HUES64 (cell line): ENCODE measurements at regions not wholly inside any gene's neighbourhood (a gene's known extent, or its start where the extent isn't known, plus 50 kb on each side); places are given as distances from the start of the nearest gene placed in this dataset.

Experiments
- H3K27ac ChIP-seq: 2 replicates; pipeline ENCODE4 v1.7.0; 2013; ENCODE audit warnings: low read depth, low read length, inconsistent platforms
- H3K27me3 ChIP-seq: 2 replicates; pipeline ENCODE4 v1.6.1; 2013; ENCODE audit warnings: mild to moderate bottlenecking, low read length; ENCODE audit not compliant: insufficient read depth
- H3K36me3 ChIP-seq: 2 replicates; pipeline ENCODE4 v1.6.1; 2013; ENCODE audit warnings: mild to moderate bottlenecking, low read length; ENCODE audit not compliant: insufficient read depth
- H3K4me1 ChIP-seq: 2 replicates; pipeline ENCODE4 v1.6.1; 2013; ENCODE audit warnings: mild to moderate bottlenecking, low read length, moderate library complexity; ENCODE audit not compliant: insufficient read depth
- H3K4me3 ChIP-seq: 2 replicates; pipeline ENCODE4 v1.5.1; 2013; ENCODE audit warnings: mild to moderate bottlenecking, low read length, moderate library complexity
- H3K9ac ChIP-seq: 2 replicates; pipeline ENCODE4 v1.6.1; 2013; ENCODE audit warnings: mild to moderate bottlenecking, low read depth, low read length
- H3K9me3 ChIP-seq: 2 replicates; pipeline ENCODE4 v1.6.1; 2013; ENCODE audit warnings: low read depth, low read length; ENCODE audit not compliant: insufficient read depth
- WGBS: fragments of 150-250, 120-280 bp; methylation state at CpG from one replicate; pipeline ENCODE4 v1.1.7; 2013; ENCODE audit warnings: missing lambda C conversion rate; 5-methylcytosine and 5-hydroxymethylcytosine counted together

DNA sequence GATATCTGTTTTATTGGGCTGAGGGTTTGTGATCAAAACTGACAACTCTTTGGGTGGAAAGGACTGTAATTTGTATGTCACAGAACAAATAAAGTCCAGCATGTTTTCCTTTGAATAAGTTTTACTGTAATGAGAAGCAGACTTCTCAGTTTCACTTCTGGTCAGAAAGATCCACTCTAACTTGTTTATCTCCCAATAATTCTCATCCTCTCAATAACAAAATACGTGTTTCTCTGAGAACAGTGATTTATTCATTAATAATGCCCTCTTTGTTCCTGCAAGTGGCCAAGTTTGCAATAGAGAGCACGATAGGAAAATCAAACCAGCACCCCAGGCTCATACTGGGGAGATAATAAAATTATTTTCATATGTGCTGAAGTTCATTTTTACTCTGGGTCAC lies 190.6 kb downstream of the CNTN3 start:
- 100% methylated on average over 2 of the region's 2 CpGs for WGBS
- Histone ChIP-seq H3K36me3 (no peaks in the 10 kb centered on the region), H3K9me3 (no peaks in the 10 kb centered on the region), H3K4me3 (no peak overlapping the region), H3K27ac (no peak overlapping the region), H3K9ac (no peak overlapping the region), H3K4me1 (no peaks in the 10 kb centered on the region), H3K27me3 (no peaks in the 10 kb centered on the region)

DNA sequence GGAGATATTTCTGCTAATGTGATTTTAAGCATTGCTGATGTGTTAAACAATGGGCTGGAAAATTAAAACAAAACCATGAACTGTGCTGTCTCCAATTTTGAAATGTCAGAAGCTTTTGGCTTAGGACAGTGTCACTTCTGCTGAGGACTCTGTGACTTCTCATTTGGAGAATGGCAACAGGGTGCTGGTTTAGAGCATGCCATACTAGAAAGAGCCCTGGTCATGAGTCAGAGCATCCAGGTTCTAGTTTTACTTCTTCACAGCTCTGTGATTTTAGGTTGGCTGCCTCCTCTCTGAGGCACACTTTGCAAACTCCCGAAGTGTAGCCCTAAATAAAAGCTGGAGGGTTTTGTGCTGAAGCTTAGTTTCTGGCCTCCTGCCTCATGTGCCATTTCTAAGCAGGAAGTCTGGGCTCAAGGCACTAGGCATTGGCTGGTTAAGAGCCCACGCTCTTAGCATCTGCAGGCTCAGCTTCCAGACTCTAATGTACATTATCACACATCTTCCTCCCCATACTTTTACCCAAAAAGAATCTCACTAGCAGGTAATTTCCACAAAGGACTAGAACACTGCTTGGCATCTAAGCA lies 193.8 kb downstream of the CNTN3 start:
- H3K36me3 ChIP-seq: no peaks in the 10 kb centered on the region
- H3K9me3 ChIP-seq: no peaks in the 10 kb centered on the region
- H3K9ac ChIP-seq: no peak overlapping the region
- H3K4me1 ChIP-seq: no peaks in the 10 kb centered on the region
- H3K27ac ChIP-seq: no peak overlapping the region
- H3K4me3 ChIP-seq: no peak overlapping the region
- 92% methylated on average over 2 of the region's 2 CpGs for WGBS
- no peaks in the 10 kb centered on the region for H3K27me3 ChIP-seq

DNA sequence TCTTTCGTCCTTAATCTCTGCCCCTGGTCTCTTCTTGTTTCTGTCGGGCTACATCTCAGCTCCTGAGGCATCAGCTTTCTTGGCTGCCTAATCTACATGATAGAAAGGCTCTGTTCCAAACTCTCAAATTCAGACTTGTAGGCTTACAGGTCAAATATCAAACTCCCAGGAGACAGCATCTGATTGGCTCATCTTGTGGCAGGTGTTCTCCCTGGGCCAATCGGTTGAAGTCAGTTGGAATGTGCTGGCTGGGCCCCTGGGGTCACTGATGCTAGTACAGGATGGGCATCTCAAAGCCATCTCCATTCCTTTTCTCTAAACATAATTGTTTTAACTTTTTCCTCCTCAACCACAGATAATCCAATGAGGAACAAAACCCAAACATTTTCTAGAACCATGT lies 198.7 kb downstream of the CNTN3 start:
- Histone ChIP-seq H3K9me3 (no peaks in the 10 kb centered on the region), H3K36me3 (no peaks in the 10 kb centered on the region), H3K9ac (no peak overlapping the region), H3K4me3 (no peak overlapping the region), H3K4me1 (peaks cover 16% of the 10 kb centered on the region), H3K27me3 (no peaks in the 10 kb centered on the region), H3K27ac (no peak overlapping the region)
- WGBS: 82% methylated on average over 3 of the region's 3 CpGs

DNA sequence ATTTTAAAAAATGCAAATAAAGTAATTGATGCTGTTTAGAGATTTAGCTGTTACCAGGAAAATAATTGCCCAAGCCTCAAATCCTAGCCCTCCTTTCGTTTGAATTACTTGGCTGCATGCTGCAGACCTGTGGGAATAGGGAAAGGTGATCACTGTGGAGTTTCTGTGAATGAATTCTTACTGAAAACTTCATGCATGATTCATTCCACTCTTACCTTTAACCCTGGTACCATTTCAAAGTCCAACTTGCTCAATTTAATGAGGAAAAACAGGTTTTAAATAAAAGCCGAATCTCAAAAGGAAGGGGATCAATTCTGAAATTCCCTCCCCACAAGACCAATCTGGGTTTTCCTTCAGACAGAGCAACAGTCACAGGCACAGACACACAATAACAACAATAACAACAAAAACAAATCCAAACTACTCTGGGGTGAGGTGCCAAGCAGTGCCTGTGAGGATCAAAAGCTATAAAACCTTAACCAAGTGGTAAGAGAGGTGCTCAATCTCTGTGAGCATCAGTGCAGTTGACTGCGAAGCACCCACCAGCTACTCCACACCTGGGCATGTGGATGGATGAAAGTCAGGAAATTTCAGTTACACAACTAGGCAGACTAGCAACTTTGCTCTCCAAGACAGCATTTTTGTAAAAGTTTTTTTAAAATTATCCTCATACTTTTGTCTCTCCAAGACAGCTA lies 200.8 kb downstream of the CNTN3 start:
- H3K4me3 ChIP-seq: no peak overlapping the region
- H3K9ac ChIP-seq: no peak overlapping the region
- H3K36me3 ChIP-seq: no peaks in the 10 kb centered on the region
- peaks cover 16% of the 10 kb centered on the region for H3K4me1 ChIP-seq
- no peaks in the 10 kb centered on the region for H3K9me3 ChIP-seq
- no peak overlapping the region for H3K27ac ChIP-seq
- WGBS: 63% methylated on average over 3 of the region's 3 CpGs
- H3K27me3 ChIP-seq: no peaks in the 10 kb centered on the region

DNA sequence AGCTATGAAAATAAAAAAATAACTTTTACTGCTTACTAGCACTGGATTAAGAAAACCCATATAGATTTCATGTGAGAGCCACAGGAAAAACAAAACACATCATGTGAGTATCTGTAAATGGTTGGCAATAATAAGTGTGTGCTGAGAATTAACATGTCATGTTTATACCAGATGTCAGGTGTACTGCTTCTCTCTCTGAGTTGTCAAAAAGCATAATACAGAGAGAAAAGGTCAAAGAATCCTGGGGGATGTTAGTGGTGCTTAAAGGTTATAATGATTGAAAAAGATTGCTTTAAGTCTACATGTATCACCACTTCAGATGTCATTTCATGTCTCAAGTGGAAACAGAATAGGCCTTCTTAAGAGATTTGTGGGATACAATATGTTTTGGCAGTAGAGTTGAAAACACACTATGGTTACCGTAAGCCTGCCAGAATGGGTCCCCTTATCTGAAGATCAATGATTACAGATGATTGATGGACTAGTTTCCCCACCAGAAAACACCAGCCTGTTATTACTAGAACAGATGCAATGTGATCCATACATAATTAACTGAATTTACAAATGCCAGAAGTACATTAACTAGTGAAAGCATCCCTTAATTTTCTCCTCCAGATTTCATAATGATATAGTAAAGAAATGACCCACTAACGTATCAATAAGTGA lies 204.1 kb downstream of the CNTN3 start:
- Histone ChIP-seq H3K27me3 (no peaks in the 10 kb centered on the region), H3K36me3 (no peaks in the 10 kb centered on the region), H3K9me3 (no peaks in the 10 kb centered on the region), H3K4me3 (no peak overlapping the region), H3K9ac (no peak overlapping the region), H3K4me1 (peaks cover 14% of the 10 kb centered on the region), H3K27ac (no peak overlapping the region)
- WGBS: 89% methylated on average over 2 of the region's 2 CpGs

DNA sequence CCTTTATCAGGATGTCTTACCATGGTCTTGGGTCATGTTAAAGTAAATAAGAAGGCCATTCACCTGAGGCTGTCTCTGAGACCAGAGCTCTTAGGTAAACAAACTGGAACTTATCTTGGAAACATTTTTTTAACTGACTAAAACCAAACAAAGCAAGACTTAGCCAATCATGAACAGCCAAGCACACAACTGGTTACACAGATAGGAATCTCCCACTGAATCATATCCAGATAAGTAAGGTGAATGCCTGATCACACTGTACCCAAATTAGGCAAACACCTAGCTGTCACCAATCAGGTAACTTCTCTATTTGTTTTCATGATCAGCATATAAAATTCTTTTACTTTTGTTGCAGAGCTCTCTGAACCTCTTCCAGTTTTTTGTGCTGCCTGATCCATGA lies 205.4 kb downstream of the CNTN3 start:
- H3K9me3 ChIP-seq: no peaks in the 10 kb centered on the region
- H3K9ac ChIP-seq: no peak overlapping the region
- H3K4me1 ChIP-seq: peaks cover 5% of the 10 kb centered on the region
- H3K36me3 ChIP-seq: no peaks in the 10 kb centered on the region
- no peak overlapping the region for H3K27ac ChIP-seq
- H3K27me3 ChIP-seq: no peaks in the 10 kb centered on the region
- no peak overlapping the region for H3K4me3 ChIP-seq

DNA sequence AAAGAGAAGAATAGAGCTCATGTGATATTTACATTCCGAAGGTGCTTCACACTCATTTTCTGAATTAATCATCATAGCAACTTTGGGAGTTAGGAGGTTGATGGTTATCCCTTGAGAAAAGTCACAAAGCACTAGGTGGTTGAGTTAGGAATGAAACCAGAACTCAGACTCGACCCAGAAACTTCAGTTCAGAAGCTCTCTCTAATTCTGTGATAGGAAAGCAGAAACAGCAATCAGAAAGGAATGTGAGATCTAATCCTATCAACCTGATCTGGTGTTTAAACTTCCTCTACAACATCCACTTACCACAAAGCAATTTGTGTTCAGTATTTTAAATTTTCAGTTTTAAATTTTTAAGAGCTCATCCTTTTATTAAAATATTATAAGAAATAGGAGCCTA lies 211.2 kb downstream of the CNTN3 start:
- H3K36me3 ChIP-seq: no peaks in the 10 kb centered on the region
- H3K27ac ChIP-seq: no peak overlapping the region
- peaks cover 9% of the 10 kb centered on the region for H3K4me1 ChIP-seq
- no peak overlapping the region for H3K4me3 ChIP-seq
- WGBS: 70% methylated on average over 2 of the region's 2 CpGs
- no peaks in the 10 kb centered on the region for H3K9me3 ChIP-seq
- H3K9ac ChIP-seq: no peak overlapping the region
- H3K27me3 ChIP-seq: no peaks in the 10 kb centered on the region

DNA sequence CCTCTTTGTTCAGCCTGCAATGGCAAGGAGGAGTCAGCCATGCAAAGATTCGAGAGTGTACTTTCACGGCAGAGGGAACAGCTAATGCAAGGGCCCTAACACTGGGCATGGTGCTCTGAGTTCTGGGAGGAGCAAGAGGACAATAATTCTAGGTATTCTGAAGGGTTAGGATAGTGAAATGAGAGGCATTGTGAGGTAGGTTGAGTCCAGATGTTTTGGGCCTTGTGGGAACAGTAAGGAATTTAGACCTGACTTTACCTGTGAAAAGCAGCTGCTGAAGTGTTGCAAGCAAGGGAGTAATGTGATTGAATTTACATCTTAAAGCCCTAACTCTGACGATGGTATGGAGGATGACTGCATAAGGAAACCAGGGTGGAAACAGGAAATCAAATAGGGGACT lies 211.6 kb downstream of the CNTN3 start:
- Histone ChIP-seq H3K4me3 (no peak overlapping the region), H3K9me3 (no peaks in the 10 kb centered on the region), H3K36me3 (no peaks in the 10 kb centered on the region), H3K9ac (no peak overlapping the region), H3K4me1 (peaks cover 9% of the 10 kb centered on the region), H3K27ac (no peak overlapping the region; the same call in 1 of the 2 replicates), H3K27me3 (no peaks in the 10 kb centered on the region)
- WGBS: 58% methylated on average over 3 of the region's 3 CpGs

DNA sequence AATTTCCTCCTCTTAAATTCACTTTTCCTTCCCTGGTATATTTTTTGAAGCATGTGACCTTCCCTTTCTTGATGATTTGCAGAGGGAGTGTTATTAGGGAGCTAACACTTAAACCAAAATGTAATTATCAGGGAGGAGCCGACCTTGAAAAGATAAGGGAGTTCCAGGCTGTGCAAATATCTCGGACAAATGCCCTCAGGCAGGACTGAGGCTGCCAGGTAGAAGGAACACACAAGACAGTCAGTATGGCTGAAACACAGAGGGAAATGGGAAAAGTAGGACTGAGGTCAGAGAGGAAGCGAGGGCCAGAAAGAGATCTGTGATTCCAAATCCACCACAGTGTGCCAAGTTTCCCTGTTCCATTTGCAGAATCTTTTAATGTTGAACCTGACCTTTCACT lies 221.0 kb downstream of the CNTN3 start:
- Histone ChIP-seq H3K4me3 (no peak overlapping the region), H3K27me3 (no peaks in the 10 kb centered on the region), H3K9ac (no peak overlapping the region), H3K4me1 (0 out of 2 replicates have a peak, but pooled peaks cover 8% of the 10 kb centered on the region), H3K27ac (no peak overlapping the region), H3K9me3 (peaks cover 7% of the 10 kb centered on the region; the same call in 1 of the 2 replicates), H3K36me3 (no peaks in the 10 kb centered on the region)
- 63% methylated on average over 3 of the region's 3 CpGs for WGBS

DNA sequence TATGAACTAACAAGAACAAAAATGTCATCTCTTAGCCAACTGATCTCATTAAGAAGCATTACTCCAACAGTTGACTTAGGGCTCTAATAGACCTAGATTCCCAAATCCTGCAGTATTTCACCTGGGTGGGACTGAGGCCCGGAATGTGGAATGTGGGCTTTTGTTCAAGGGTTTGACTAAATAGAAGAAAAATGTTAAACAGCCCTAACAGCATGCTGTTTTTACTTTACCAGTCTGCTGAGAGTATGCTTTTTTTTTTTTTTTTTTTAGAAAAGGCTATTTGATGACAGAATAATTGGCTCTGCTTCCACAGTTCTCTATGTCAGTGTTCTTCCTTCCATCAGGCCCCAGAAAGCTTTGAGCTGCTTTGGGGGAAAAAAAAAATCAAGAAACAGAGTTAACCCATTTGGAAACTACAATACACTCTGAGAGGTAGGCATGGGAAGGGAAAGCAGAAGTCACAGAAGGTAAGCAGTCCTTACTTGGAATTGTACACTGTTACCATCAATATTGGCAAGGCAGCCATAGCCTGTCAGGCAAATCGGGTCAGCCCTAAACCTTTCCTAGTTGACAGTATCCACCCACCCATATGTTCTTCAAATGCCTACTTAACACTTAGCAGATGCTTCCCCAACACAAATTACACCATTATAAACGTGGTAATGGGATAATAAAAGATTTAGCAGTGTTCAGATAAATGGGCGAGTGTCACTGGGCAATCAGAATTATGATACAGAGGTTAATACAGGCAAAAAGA lies 224.2 kb downstream of the CNTN3 start:
- Histone ChIP-seq H3K36me3 (no peaks in the 10 kb centered on the region), H3K9me3 (no peaks in the 10 kb centered on the region), H3K27ac (no peak overlapping the region), H3K9ac (no peak overlapping the region), H3K4me1 (0 out of 2 replicates have a peak, but pooled peaks cover 8% of the 10 kb centered on the region), H3K27me3 (no peaks in the 10 kb centered on the region), H3K4me3 (no peak overlapping the region)
- WGBS: 91% methylated on average over 3 of the region's 4 CpGs

DNA sequence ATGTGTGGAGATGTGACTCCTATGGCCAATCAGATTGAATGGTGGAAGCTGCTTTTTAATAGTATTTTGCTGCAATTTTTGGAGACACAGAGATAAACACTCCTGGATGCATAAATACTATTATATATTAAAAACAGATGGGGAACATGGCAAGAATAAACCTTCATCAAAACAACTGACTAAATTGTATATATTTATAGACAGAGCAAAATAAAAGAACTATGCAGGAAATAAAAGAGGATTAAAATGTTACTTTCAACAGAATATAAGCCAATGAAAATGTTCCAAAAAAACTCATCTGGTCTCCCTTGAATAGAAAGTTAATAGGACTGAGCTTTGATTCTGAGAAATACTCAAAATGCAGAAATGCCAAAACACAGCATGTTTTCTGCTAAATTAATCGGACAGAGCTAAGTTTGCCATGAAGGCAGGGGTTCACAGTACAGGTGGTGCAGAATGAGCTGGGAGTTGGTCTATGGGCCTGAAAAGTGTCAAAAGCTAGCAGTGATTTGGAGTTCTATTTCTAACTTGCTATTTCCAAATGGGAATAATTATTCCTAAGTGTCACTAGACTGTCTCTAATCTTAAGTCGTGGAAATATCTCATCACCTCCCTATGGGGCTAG lies 227.2 kb downstream of the CNTN3 start:
- no peaks in the 10 kb centered on the region for H3K27me3 ChIP-seq
- no peak overlapping the region for H3K27ac ChIP-seq
- H3K4me3 ChIP-seq: no peak overlapping the region
- WGBS: 100% methylated on average over 1 of the region's 2 CpGs
- H3K4me1 ChIP-seq: 0 out of 2 replicates have a peak, but pooled peaks cover 8% of the 10 kb centered on the region
- H3K9me3 ChIP-seq: no peaks in the 10 kb centered on the region
- no peaks in the 10 kb centered on the region for H3K36me3 ChIP-seq
- H3K9ac ChIP-seq: no peak overlapping the region
